ENCODE measurements at regions not wholly inside any gene's neighbourhood (a gene's known extent, or its start where the extent isn't known, plus 50 kb on each side); places are given as distances from the start of the nearest gene placed in this dataset.

- no peak for TF ChIP-seq CTCF (IDR thresholded peaks at IDR 0.05)
- no peak for TF ChIP-seq ZFP36 (IDR thresholded peaks at IDR 0.05; ENCODE audit: borderline replicate concordance, partially characterized antibody)
- no peak for TF ChIP-seq POLR2A (IDR thresholded peaks at IDR 0.05; ENCODE audit: low read length)
Observed at GRCh38 chr17:71361656-71362450, 759.0 kb upstream of the SOX9 start.
